ENCODE measurements at regions not wholly inside any gene's neighbourhood (a gene's known extent, or its start where the extent isn't known, plus 50 kb on each side); places are given as distances from the start of the nearest gene placed in this dataset.
A peak's percentile ranks its signal among the peaks of the same experiment; 100 is the strongest.

DNA sequence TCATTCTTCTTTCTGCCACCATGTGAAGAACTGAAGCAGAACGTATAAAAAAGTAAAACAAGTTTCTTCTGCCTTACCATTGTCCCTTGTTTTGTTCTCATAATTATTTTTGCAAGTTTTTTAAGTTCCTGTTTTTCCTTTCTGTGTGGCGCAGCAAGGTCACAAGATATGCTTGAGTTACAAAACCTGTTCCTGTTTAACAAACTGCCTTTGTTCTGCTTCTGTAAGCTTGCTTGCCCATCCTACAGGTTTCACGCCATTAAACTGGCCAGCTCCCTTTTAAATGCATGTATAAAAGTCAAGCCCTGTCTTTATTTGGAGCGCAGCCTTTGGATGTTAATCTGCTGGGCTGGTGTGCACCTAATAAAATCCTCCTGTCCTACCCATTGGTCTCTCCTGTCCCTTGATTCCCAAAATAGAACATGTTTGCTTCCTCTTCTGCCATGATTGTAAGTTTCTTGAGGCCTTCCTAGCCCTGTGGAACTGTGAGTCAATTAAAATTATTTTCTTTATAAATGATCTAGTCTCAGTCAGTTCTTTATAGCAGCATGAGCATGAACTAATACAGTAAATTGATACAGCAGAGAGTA is 1115.4 kb downstream of the SLITRK1 start:
- no peaks in the 10 kb centered on the region for H4K20me1 ChIP-seq (ENCODE audit: insufficient read depth, low read length)
- BruUV-seq (replicated peaks): no TSS peak
- no peak overlapping the region for H3K4me3 ChIP-seq (ENCODE audit: low read depth, low read length, poor library complexity, severe bottlenecking)
- no peak for DNase-seq (ENCODE audit: low spot score)
- no peaks in the 10 kb centered on the region for H3K36me3 ChIP-seq (ENCODE audit: insufficient read depth, low read length)
- H3K9me2 ChIP-seq (ENCODE audit: insufficient read depth, low read length): no peaks in the 10 kb centered on the region
- no peak overlapping the region for H2AFZ ChIP-seq (ENCODE audit: low read length)
- no peak overlapping the region for H3K27ac ChIP-seq (ENCODE audit: low read depth, low read length, poor library complexity, severe bottlenecking)
- ChIA-PET POLR2A (no interaction called here), CTCF (ENCODE audit: unreplicated experiment) (no interaction called here)
- no peak overlapping the region for H3K4me2 ChIP-seq (ENCODE audit: low read length)
- no peaks in the 10 kb centered on the region for H3K79me2 ChIP-seq (ENCODE audit: insufficient read depth, low read depth, low read length)
- no peaks in the 10 kb centered on the region for H3K9me3 ChIP-seq (ENCODE audit: low read length)
- intact Hi-C loops (cut with micrococcal nuclease; ENCODE audit: unreplicated experiment): no loop called here
- no peak for TF ChIP-seq EZH2phosphoT487 (IDR thresholded peaks at IDR 0.05; ENCODE audit: borderline replicate concordance, low read depth, low read length)
- no peak for TF ChIP-seq CTCF (conservative IDR thresholded peaks at IDR 0.05; ENCODE audit: low read length)
- no peaks in the 10 kb centered on the region for H3K4me1 ChIP-seq (ENCODE audit: insufficient read depth, low read length, poor library complexity, severe bottlenecking)

- no peaks in the 10 kb centered on the region for H3K4me1 ChIP-seq (ENCODE audit: insufficient read depth, low read length, poor library complexity, severe bottlenecking)
- H2AFZ ChIP-seq (ENCODE audit: low read length): no peak overlapping the region
- CTCF ChIA-PET (ENCODE audit: unreplicated experiment): no interaction called here
- no peaks in the 10 kb centered on the region; the same call in 1 of the 2 replicates for H3K9me3 ChIP-seq (ENCODE audit: low read length)
- no peaks in the 10 kb centered on the region for H4K20me1 ChIP-seq (ENCODE audit: insufficient read depth, low read length)
- no peaks in the 10 kb centered on the region for H3K79me2 ChIP-seq (ENCODE audit: insufficient read depth, low read depth, low read length)
- no peaks in the 10 kb centered on the region for H3K36me3 ChIP-seq (ENCODE audit: insufficient read depth, low read length)
- no peak overlapping the region for H3K4me2 ChIP-seq (ENCODE audit: low read length)
- no peak for DNase-seq (ENCODE audit: low spot score)
- no TSS peak for BruUV-seq (replicated peaks)
- no peak overlapping the region for H3K27ac ChIP-seq (ENCODE audit: low read depth, low read length, poor library complexity, severe bottlenecking)
- no peak overlapping the region for H3K4me3 ChIP-seq (ENCODE audit: low read depth, low read length, poor library complexity, severe bottlenecking)
- intact Hi-C loops (cut with micrococcal nuclease; ENCODE audit: unreplicated experiment): no loop called here
- POLR2A ChIA-PET: no interaction called here
- no peaks in the 10 kb centered on the region for H3K9me2 ChIP-seq (ENCODE audit: insufficient read depth, low read length)
- TF ChIP-seq CTCF (conservative IDR thresholded peaks at IDR 0.05; ENCODE audit: low read length): peak; percentile 27; the same call in 1 of the 2 replicates
- no peak for TF ChIP-seq EZH2phosphoT487 (IDR thresholded peaks at IDR 0.05; ENCODE audit: borderline replicate concordance, low read depth, low read length)
These were observed 1124.2 kb downstream of the SLITRK1 start for GRCh38 chr13:82758044-82758443.

- Histone ChIP-seq H3K79me2 (ENCODE audit: insufficient read depth, low read depth, low read length) (no peaks in the 10 kb centered on the region), H3K9me3 (ENCODE audit: low read length) (no peaks in the 10 kb centered on the region), H3K4me2 (ENCODE audit: low read length) (no peak overlapping the region), H3K4me1 (ENCODE audit: insufficient read depth, low read length, poor library complexity, severe bottlenecking) (no peaks in the 10 kb centered on the region), H3K36me3 (ENCODE audit: insufficient read depth, low read length) (no peaks in the 10 kb centered on the region), H3K27ac (ENCODE audit: low read depth, low read length, poor library complexity, severe bottlenecking) (no peak overlapping the region), H4K20me1 (ENCODE audit: insufficient read depth, low read length) (no peaks in the 10 kb centered on the region), H3K4me3 (ENCODE audit: low read depth, low read length, poor library complexity, severe bottlenecking) (no peak overlapping the region), H3K9me2 (ENCODE audit: insufficient read depth, low read length) (no peaks in the 10 kb centered on the region), H2AFZ (ENCODE audit: low read length) (no peak overlapping the region)
- intact Hi-C loops (cut with micrococcal nuclease; ENCODE audit: unreplicated experiment): no loop called here
- ChIA-PET POLR2A (no interaction called here), CTCF (ENCODE audit: unreplicated experiment) (no interaction called here)
- no peak for TF ChIP-seq EZH2phosphoT487 (IDR thresholded peaks at IDR 0.05; ENCODE audit: borderline replicate concordance, low read depth, low read length)
- TF ChIP-seq CTCF (conservative IDR thresholded peaks at IDR 0.05; ENCODE audit: low read length): no peak
- BruUV-seq (replicated peaks): no TSS peak
- DNase-seq (ENCODE audit: low spot score): no peak
These were observed 1131.1 kb downstream of the SLITRK1 start for GRCh38 chr13:82751206-82751605.
